Astrocyte (in vitro differentiated cells and primary cell): ENCODE measurements at regions not wholly inside any gene's neighbourhood (a gene's known extent, or its start where the extent isn't known, plus 50 kb on each side); places are given as distances from the start of the nearest gene placed in this dataset.

Experiments
- EZH2 ChIP-seq: IDR thresholded peaks from 2 replicates; pipeline ENCODE4 v1.6.1; 2012; ENCODE audit warnings: mild to moderate bottlenecking, low read length, inconsistent platforms; ENCODE audit not compliant: insufficient read depth
- TF ChIP-seq, protein P1 (sequence below): IDR thresholded peaks from 2 replicates; pipeline ENCODE4 v1.5.1; 2011; ENCODE audit warnings: low read depth, mild to moderate bottlenecking, inconsistent platforms, low read length, moderate library complexity; ENCODE audit not compliant: insufficient read depth

DNA sequence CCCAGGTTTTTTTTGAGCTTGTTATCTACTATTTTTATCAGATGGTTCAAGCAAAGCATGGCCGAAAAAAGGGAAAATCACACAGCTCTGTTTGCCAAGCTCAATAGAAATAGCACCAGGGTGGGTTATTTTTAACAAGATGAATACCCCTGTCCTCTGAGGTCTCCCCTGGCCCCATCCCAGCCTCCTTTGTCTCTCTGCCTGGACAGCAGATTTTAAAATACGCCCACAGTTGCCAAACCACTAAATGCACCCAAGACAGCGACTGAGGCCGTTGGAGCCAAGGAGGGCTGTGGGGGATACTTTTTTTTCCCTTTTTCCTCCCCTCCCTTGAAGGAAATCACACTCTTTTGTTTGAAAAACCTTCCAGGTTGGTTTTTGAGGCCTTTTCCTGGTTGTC, 106.6 kb downstream of the VEGFA start:
- TF ChIP-seq, protein P1, sequence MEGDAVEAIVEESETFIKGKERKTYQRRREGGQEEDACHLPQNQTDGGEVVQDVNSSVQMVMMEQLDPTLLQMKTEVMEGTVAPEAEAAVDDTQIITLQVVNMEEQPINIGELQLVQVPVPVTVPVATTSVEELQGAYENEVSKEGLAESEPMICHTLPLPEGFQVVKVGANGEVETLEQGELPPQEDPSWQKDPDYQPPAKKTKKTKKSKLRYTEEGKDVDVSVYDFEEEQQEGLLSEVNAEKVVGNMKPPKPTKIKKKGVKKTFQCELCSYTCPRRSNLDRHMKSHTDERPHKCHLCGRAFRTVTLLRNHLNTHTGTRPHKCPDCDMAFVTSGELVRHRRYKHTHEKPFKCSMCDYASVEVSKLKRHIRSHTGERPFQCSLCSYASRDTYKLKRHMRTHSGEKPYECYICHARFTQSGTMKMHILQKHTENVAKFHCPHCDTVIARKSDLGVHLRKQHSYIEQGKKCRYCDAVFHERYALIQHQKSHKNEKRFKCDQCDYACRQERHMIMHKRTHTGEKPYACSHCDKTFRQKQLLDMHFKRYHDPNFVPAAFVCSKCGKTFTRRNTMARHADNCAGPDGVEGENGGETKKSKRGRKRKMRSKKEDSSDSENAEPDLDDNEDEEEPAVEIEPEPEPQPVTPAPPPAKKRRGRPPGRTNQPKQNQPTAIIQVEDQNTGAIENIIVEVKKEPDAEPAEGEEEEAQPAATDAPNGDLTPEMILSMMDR, result no peak
- TF ChIP-seq EZH2, result no peak
